GM12873 (cell line): ENCODE measurements at regions not wholly inside any gene's neighbourhood (a gene's known extent, or its start where the extent isn't known, plus 50 kb on each side); places are given as distances from the start of the nearest gene placed in this dataset.

ENCODE experiments used
- TF ChIP-seq, protein P1 (sequence below): IDR thresholded peaks from 2 replicates; pipeline ENCODE4 v1.5.1; 2012; ENCODE audit warnings: low read depth, mild to moderate bottlenecking, moderate library complexity, low read length, control low read depth; ENCODE audit not compliant: insufficient read depth; ENCODE audit errors: missing control alignments

DNA sequence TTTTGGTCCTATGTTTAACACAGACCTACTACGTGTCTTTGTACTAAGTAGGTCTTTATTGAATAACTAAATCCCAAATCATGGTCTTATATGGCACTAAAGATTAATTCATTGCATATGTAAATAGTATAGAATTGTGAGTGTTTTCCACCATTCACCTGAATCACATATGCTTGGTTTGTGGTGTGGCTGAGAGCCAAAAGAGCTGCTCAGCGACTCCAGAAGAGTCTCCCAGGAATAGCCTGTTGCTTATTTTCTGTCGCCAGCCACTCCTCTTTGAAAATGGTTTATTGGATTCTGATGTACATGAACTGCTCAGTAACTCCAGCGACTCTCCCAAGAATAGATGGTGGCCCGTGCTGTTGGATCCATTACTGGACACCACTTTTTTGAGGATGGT, 184.5 kb downstream of the CLCN4 start:
- TF ChIP-seq, protein P1, sequence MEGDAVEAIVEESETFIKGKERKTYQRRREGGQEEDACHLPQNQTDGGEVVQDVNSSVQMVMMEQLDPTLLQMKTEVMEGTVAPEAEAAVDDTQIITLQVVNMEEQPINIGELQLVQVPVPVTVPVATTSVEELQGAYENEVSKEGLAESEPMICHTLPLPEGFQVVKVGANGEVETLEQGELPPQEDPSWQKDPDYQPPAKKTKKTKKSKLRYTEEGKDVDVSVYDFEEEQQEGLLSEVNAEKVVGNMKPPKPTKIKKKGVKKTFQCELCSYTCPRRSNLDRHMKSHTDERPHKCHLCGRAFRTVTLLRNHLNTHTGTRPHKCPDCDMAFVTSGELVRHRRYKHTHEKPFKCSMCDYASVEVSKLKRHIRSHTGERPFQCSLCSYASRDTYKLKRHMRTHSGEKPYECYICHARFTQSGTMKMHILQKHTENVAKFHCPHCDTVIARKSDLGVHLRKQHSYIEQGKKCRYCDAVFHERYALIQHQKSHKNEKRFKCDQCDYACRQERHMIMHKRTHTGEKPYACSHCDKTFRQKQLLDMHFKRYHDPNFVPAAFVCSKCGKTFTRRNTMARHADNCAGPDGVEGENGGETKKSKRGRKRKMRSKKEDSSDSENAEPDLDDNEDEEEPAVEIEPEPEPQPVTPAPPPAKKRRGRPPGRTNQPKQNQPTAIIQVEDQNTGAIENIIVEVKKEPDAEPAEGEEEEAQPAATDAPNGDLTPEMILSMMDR = no peak

DNA sequence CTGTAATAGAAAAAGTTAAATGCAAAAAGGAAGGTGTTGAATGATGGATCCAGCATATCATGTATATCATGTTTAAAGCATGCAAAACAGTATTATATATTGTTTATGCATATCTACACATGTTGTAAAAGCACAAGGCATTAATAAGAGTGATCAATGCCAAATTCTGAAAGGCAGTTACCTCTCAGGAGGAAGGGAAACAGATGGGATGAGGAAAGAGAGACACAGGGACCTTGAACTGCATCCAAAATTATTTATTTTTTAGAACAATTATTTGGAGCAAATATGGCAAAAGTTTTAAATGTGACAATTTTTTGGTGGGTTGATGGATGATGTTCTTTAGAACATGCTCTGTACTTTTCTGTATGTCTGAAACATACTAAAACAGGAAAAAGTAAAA, 193.4 kb downstream of the CLCN4 start:
- TF ChIP-seq, protein P1 = no peak

DNA sequence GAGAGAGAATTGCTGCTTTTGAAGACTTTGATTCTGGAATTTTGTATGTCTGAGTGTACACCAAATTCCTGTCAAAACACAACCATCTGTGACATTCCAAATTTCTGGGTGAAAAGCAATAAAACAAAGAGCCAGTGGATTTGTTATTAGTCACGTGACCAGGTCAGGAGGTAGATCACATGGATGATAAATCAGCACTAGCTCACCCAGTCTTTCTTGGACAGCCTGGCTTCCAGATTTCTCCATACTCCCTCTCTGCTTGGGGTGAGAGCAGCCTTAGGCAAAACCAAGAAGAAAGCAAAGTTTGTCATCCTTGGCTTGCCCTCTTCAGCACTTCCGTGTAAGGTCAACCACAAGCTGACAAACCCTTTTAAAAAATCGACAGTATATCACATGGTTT, 194.2 kb downstream of the CLCN4 start:
- TF ChIP-seq, protein P1 = no peak

DNA sequence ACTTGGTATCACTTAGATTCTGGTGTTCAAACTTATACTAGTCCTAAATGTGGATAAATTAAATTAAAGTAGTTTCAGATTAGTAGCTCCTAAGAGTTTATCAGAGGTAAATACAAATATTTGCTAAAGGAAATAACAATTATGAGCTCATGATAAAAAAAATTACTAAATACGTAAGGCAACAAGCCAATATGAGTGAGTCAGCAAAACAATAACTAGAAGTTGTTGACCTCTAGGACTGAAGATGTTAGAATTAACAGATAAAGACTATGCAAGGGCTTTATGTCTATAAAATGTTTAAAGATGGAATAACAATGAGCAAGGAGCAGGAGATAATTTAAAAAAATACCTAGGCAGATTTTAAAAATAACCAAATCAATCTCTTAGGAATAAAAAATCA, 195.8 kb downstream of the CLCN4 start:
- TF ChIP-seq, protein P1 = no peak

DNA sequence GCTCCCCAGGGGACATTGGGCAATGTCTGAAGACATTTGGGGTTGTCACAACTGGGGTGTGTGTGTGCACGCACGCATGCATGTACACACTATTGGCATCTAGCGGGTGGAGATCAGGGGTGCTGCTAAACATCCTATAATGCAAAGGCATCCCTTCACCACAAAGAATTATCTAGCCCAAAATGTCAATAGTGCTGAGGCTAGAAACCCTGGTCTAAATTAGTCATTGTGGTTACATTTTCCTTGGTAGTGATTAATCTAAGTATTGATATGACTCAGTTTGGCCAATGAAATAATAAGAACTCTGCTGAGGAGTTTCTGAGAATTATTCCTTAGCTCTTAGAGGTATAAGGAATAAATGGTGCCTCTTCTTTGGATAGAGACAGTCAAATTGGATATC, 200.2 kb downstream of the CLCN4 start:
- TF ChIP-seq, protein P1 = no peak

DNA sequence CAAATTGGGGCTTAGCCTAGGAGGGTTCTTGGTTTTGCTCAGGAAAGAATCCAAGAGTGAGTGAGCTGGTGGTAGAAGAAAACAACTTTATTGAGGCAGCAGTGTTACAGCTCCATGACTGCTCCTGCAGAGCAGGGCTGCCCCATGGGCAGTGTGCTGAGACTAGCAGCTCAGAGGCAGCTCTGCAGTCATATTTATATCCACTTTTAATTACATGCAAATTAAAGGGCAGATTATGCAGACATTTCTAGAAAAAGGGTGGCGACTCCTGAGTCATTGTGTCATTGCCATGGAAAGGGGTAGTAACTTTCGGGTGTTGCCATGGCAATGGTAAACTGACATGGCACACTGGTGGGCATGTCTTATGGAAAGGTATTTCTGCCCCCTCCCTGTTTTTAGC, 202.2 kb downstream of the CLCN4 start:
- TF ChIP-seq, protein P1 = no peak

DNA sequence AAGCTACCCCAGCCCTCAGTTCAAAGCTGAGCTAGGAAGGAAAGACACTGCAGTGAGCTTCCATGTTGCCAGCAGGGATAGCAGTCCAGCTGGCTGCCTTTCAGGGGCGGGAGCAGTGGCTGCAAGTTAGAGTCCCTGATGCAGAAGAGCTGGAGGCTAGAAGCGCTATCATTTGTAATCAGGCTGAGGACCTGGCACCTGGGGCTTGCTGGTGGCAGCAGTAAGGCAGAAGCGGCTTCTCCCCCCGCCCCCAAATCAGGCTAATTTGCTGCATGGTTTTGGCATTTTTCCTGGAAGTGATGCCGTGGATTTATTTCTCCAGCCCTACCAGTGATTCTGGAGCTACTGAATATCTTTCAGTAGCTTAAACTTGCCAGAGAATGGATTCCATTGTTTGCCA, 203.3 kb downstream of the CLCN4 start:
- TF ChIP-seq, protein P1 = no peak
